PC-9 (cell line): ENCODE measurements at regions not wholly inside any gene's neighbourhood (a gene's known extent, or its start where the extent isn't known, plus 50 kb on each side); places are given as distances from the start of the nearest gene placed in this dataset.

ENCODE experiments used
- EZH2 ChIP-seq: fragments of 200-600 bp; sonication (generic); IDR thresholded peaks from 2 replicates; pipeline ENCODE4 v1.8.0; 2017; ENCODE audit warnings: antibody characterized with exemption, low read depth
- TF ChIP-seq, protein P1 (sequence below): fragments of 200-600 bp; sonication (generic); conservative IDR thresholded peaks from 2 replicates; pipeline ENCODE4 v1.6.1; 2017; ENCODE audit warnings: mixed run types, antibody characterized with exemption, mild to moderate bottlenecking, moderate library complexity

DNA sequence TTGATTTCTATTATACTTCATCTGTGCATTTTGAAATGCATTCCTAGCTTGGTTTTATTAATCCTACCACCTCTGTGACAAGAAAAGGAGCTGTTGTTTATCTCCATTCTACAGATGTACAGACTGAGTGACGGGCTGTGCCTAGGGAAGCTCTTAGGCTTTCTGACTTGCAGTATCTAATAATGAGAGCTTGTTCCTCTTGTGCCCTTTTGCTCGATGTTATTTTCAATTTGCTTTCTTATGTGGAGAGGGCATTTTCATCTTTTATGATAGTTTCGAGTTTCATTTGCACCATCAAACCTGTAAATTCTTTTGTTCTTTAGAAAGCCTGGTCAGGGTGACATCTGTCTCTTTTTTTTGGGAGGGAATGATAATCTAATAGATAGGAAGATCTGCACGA is 256.5 kb downstream of the C4orf33 start:
- TF ChIP-seq, protein P1, sequence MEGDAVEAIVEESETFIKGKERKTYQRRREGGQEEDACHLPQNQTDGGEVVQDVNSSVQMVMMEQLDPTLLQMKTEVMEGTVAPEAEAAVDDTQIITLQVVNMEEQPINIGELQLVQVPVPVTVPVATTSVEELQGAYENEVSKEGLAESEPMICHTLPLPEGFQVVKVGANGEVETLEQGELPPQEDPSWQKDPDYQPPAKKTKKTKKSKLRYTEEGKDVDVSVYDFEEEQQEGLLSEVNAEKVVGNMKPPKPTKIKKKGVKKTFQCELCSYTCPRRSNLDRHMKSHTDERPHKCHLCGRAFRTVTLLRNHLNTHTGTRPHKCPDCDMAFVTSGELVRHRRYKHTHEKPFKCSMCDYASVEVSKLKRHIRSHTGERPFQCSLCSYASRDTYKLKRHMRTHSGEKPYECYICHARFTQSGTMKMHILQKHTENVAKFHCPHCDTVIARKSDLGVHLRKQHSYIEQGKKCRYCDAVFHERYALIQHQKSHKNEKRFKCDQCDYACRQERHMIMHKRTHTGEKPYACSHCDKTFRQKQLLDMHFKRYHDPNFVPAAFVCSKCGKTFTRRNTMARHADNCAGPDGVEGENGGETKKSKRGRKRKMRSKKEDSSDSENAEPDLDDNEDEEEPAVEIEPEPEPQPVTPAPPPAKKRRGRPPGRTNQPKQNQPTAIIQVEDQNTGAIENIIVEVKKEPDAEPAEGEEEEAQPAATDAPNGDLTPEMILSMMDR: no peak
- no peak for TF ChIP-seq EZH2
